Nephron progenitor cell (in vitro differentiated cells): ENCODE measurements at regions not wholly inside any gene's neighbourhood (a gene's known extent, or its start where the extent isn't known, plus 50 kb on each side); places are given as distances from the start of the nearest gene placed in this dataset.
A peak's percentile ranks its signal among the peaks of the same experiment; 100 is the strongest.
"Not testable (repeated sequence)": the region's sequence is repeated elsewhere in the genome, so short reads cannot be mapped to it uniquely, and the experiment has no call there.

ENCODE experiments used
- DNase-seq: peaks from one replicate; pipeline ENCODE4 v3.0.0; 2021
- H3K27ac Mint-ChIP-seq: 2 replicates; pipeline ENCODE4 v1.8.0; 2021; ENCODE audit warnings: mild to moderate bottlenecking, moderate library complexity, mixed read lengths
- H3K27me3 Mint-ChIP-seq: 2 replicates; pipeline ENCODE4 v1.8.0; 2021; ENCODE audit warnings: mild to moderate bottlenecking, low read depth, mixed read lengths; ENCODE audit not compliant: poor library complexity
- H3K36me3 Mint-ChIP-seq: 2 replicates; pipeline ENCODE4 v1.8.0; 2021; ENCODE audit warnings: low read depth, mixed read lengths
- H3K4me1 Mint-ChIP-seq: 2 replicates; pipeline ENCODE4 v1.8.0; 2021; ENCODE audit warnings: mixed read lengths
- H3K4me3 Mint-ChIP-seq: 2 replicates; pipeline ENCODE4 v1.8.0; 2021; ENCODE audit warnings: mild to moderate bottlenecking, moderate library complexity, mixed read lengths
- H3K9me3 Mint-ChIP-seq: 2 replicates; pipeline ENCODE4 v1.8.0; 2021; ENCODE audit warnings: mild to moderate bottlenecking, moderate library complexity, mixed read lengths
- CTCF ChIP-seq: fragments of 200-600 bp; sonication (generic); IDR thresholded peaks from 2 replicates; pipeline ENCODE4 v1.5.0; 2021; ENCODE audit warnings: antibody characterized with exemption

DNA sequence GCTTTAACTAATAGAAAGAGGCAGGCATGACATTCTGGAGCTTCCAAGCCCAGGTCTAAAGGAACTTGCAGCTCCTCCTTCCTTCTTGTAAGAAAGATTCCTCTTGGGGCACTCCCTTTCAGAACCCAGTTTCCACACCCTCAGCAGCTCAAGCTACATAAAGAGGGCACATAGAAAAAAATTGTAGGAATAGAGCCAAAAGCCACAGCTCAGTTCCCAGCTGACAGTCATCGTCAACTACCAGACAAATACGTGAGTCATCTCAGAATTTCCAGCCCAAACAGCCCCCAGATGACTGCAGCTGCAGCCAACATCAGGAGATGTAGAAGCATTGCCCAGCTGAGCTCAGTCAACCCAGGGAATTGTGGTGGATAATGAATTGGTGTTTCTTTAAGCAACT lies 349.8 kb upstream of the ARID1B start:
- Mint-ChIP-seq H3K36me3 (peaks cover 4% of the 10 kb centered on the region), H3K27ac (no peak overlapping the region), H3K27me3 (peaks cover 8% of the 10 kb centered on the region), H3K9me3 (peaks cover 23% of the 10 kb centered on the region), H3K4me3 (no peak overlapping the region), H3K4me1 (peaks cover 36% of the 10 kb centered on the region)
- DNase-seq: no peak
- no peak for TF ChIP-seq CTCF

GRCh38 chr6:156425359-156426020 lies 351.7 kb upstream of the ARID1B start:
- Mint-ChIP-seq H3K27ac (no peak overlapping the region), H3K27me3 (peaks cover 11% of the 10 kb centered on the region), H3K36me3 (peaks cover 14% of the 10 kb centered on the region), H3K4me3 (no peak overlapping the region), H3K9me3 (peaks cover 38% of the 10 kb centered on the region), H3K4me1 (peaks cover 21% of the 10 kb centered on the region)
- no peak for DNase-seq
- no peak for TF ChIP-seq CTCF

- Mint-ChIP-seq H3K9me3 (peaks cover 45% of the 10 kb centered on the region), H3K36me3 (peaks cover 14% of the 10 kb centered on the region), H3K27me3 (peaks cover 11% of the 10 kb centered on the region), H3K4me1 (peaks cover 16% of the 10 kb centered on the region), H3K4me3 (no peak overlapping the region), H3K27ac (peak overlapping the region; percentile 53)
- DNase-seq: no peak
- no peak for TF ChIP-seq CTCF
These were observed 353.3 kb upstream of the ARID1B start for GRCh38 chr6:156423829-156424228.

GRCh38 chr6:156423075-156423474 lies 354.1 kb upstream of the ARID1B start:
- Mint-ChIP-seq H3K27ac (no peak overlapping the region), H3K9me3 (peaks cover 45% of the 10 kb centered on the region), H3K4me3 (no peak overlapping the region), H3K27me3 (peaks cover 11% of the 10 kb centered on the region), H3K4me1 (peaks cover 16% of the 10 kb centered on the region), H3K36me3 (peaks cover 14% of the 10 kb centered on the region)
- TF ChIP-seq CTCF: no peak
- no peak for DNase-seq

GRCh38 chr6:156421933-156422332 lies 355.2 kb upstream of the ARID1B start:
- Mint-ChIP-seq H3K27me3 (peaks cover 15% of the 10 kb centered on the region), H3K27ac (no peak overlapping the region), H3K9me3 (peaks cover 45% of the 10 kb centered on the region), H3K4me1 (peaks cover 16% of the 10 kb centered on the region), H3K4me3 (no peak overlapping the region), H3K36me3 (peaks cover 14% of the 10 kb centered on the region)
- TF ChIP-seq CTCF: no peak
- DNase-seq: no peak

- H3K27ac Mint-ChIP-seq, H3K4me3 Mint-ChIP-seq, DNase-seq: not testable (repeated sequence)
- Mint-ChIP-seq H3K36me3 (peaks cover 14% of the 10 kb centered on the region), H3K27me3 (peaks cover 15% of the 10 kb centered on the region), H3K4me1 (peaks cover 16% of the 10 kb centered on the region), H3K9me3 (peaks cover 45% of the 10 kb centered on the region)
These were observed 355.9 kb upstream of the ARID1B start for GRCh38 chr6:156421301-156421700.
